NCI-H1436 (cell line): ENCODE measurements at regions not wholly inside any gene's neighbourhood (a gene's known extent, or its start where the extent isn't known, plus 50 kb on each side); places are given as distances from the start of the nearest gene placed in this dataset.
"Not testable (repeated sequence)": the region's sequence is repeated elsewhere in the genome, so short reads cannot be mapped to it uniquely, and the experiment has no call there.

Experiments used
- DNase-seq: peaks from one replicate; lab custom pipeline; 2025; lab: John Stamatoyannopoulos, UW

DNA sequence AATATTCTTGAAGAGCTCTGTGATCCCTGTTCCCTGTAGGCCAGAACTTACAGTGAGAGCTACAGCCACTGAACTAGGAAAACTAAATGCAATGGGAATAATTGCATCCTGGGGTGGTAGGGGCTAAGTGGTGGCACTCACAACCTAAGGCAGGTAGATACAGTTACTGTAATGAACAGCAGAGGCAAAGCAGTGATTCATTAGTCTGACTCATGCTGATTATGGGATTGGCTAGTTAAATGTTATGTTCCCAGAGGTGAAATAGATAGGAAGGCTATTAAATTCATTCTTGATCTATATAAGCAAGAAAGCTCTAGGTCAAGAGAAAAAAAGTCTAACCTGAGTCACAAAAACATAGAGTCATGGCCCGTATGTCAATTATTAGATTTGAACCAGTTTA lies 173.1 kb upstream of the MALRD1 start:
- DNase-seq: no peak

DNA sequence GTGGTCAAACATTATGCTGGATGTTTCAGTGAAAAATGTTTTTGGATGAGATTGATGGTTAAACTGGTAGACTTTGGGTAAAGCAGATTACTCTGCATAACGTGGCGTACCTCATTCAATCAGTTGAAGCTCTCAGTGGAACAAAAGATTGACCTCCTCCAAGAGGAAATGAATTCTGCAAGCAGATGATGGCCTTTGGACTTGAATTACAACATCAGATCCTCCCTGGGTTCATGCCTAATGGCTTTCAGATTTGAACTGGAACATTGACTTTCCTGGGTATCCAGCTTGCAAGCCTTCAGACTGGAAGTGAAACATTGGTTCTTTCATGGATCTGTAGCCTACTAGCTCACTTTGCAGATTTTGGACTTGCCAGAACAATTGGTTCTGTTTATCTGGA lies 169.3 kb upstream of the MALRD1 start:
- DNase-seq: no peak

DNA sequence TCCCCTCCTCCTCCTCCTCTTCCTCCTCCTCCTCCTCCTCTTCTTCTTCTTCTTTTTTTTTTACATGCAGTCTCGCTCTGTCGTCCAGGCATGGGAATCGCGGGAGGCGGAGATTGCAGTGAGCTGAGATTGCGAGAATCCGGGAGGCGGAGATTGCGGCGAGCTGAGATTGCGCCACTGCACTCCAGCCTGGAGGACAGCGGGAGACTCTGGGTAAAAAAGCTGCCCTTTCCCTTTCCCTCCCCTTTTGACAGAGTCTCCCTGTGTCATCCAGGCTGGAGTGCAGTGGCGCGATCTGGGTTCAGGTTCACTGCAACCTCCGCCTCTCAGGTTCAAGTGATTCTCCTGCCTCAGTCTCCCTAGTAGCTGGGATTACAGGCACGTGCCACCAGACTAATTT lies 168.1 kb upstream of the MALRD1 start:
- no peak for DNase-seq

DNA sequence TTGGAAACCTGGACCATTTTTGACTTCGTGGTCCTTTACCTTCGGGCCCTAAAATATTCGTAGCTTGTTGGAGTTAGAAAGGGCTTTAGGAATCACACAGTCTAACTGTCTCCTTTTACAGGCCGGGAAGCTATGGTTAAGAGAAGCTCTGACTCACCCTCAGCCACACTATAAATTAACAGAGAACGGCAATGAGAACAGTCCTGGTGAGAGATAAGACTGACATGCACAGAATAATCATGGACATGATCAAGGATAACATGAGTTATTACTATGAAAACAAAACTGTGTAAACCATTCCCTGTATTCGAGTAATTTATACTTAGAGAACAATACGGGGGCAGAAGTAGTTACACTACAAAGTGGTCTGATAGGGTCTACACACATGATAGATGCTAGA lies 162.5 kb upstream of the MALRD1 start:
- DNase-seq: no peak

DNA sequence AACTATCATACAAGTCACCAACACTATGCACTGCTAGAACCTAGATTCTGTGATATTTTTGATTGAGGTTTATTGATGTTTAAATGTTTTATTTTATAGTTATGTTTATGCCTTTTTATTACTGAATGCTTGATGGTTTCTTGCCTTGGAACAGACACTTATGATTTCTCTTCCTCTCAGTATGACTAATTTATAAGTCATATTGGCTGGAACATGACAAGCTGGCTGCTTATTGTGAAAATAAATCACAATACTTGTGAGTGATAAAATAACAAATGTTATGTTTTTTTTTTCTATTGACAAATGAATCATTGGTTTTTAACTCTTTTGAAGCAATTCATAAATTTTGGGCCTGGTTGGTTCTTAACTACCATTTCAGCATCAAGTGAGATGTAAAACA lies 142.0 kb upstream of the MALRD1 start:
- DNase-seq: no peak

DNA sequence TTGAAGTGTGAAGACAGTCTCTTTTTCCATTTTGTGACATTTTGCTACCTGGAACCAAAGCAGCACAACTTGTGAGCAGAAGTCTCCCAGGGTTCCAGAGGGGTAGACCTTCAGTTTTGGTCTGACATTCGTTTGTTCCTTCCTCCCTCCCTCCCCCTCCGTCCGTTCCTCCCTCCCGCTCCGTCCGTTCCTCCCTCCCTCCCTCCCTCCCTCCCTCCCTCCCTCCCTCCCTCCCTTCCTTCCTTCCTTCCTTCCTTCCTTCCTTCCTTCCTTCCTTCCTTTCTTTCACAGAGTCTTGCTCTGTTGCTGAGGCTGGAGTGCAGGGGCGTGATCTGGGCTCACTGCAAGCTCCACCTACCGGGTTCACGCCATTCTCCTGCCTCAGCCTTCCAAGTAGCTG lies 131.2 kb upstream of the MALRD1 start:
- not testable (repeated sequence) for DNase-seq

DNA sequence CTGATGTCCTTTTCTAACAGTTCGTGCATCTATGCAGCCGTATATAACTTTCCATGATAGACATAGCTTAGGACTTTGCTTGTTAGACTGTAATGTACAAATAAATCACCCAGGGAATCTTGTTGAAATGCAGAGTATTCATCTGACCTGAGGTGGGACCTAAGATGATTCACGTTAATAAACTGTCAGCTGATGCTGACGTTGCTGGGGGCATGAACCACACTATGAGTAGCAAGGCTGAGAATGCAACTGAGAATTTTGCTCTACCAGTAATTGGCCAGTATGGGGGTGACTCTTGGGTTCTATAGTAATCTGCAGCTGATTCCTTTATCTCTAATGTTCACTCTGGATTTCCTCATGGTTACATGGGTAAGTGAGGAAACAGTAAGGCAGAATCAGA lies 130.1 kb upstream of the MALRD1 start:
- DNase-seq: no peak

DNA sequence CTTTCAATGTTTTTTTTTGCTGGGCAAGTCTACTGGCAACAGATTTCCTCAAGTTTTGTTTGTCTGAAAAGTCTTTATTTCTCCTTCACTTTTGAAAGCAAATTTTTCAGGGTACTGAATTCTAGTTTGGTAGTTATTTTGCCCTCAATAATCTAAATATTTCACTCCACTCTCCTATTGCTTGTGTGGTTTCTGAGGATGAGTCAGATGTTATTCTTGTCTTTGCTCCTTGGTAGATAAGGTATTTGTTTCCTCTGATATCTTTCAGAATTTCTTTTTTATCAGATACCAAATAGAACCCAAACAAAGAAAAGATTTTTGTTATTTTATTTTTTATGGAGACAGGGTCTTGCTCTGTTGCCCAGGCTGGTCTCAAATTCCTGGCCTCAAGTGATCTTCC lies 99.2 kb upstream of the MALRD1 start:
- no peak for DNase-seq

DNA sequence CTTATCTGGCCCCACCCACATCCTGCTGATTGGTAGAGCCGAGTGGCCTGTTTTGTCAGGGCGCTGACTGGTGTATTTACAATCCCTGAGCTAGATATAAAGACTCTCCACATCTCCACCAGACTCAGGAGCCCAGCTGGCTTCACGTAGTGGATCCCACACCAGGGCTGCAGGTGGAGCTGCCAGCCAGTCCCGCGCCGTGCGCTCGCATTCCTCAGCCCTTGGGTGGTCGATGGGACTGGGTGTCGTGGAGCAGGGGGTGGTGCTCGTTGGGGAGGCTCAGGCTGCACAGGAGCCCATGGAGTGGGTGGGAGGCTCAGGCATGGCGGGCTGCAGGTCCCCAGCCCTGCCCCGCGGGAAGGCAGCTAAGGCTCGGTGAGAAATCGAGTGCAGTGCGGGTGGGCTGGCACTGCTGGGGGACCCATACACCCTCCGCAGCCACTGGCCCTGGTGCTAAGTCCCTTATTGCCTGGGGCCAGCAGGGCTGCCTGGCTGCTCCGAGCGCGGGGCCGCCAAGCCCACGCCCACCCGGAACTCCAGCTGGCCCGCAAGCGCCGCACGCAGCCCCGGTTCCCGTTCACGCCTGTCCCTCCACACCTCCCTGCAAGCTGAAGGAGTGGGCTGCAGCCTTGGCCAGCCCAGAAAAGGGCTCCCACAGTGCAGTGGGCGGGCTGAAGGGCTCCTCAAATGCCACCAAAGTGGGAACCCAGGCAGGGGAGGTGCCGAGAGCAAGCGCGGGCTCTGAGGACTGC lies 97.4 kb upstream of the MALRD1 start:
- DNase-seq: not testable (repeated sequence)

DNA sequence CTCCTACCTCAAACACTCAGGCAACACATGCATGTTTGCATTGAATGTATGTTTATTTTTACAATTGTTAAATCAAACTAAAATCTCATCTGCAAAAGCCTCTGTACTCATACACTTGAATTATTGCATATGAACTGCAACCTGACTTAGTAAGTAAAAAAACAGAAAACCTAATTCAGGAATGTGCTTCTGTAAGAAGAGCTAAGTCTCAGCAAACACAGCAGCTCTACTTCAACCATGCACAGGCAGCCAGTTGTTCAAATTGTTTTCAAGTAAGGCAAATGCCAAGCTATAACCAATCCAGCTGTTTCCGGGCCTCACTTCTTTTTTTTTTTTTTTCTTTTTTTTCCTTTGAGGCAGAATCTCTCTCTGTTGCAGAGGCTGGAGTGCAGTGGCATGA lies 93.5 kb upstream of the MALRD1 start:
- no peak for DNase-seq

DNA sequence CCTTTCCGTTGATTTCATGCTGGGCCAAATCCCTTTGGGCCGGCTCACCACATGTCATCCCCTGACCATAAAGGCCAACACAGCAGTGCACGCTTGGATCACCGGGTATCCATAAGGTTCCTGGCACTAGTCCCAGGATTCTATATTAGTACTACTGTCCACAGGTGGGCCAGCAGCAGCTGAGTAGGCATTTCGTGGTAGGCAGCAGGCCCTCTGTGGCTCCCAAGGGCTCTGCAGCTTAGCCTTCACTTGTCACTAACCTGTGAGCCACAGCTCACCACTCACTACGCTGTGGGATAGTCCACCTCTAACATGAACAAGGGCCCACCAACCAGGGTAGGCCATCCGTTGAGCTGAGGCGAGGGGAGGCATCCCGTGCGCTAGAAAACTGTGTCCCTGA lies 89.2 kb upstream of the MALRD1 start:
- no peak for DNase-seq

DNA sequence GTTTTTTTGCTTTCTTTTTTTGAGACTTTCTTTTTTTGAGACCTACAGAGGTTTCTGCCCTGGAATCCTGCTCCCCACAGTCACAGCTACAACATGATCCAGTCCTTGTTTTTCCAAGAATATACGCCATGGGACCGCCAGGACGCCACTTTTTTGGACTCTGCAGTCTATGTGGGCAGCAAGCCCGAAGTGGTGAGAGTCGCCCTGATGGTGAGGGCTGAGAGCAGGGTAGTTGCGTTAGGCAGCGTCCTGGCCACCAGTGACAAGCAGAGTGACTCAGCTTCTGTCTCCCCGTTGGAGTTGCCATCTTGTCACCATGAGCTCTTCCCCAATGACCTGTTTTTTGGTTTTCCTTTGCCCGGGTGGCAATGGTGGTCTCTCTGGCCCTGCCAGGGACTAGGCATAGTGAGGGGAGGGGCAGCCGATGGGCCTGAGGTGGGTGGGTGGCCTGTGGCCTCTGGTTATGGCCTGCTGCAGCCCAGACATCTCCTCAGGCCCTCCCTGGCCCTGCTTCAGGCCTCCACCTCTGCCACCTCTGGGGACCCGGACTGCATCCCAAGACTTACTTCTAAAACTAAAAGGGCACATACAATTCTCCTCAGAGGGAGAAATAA lies 88.0 kb upstream of the MALRD1 start:
- no peak for DNase-seq

DNA sequence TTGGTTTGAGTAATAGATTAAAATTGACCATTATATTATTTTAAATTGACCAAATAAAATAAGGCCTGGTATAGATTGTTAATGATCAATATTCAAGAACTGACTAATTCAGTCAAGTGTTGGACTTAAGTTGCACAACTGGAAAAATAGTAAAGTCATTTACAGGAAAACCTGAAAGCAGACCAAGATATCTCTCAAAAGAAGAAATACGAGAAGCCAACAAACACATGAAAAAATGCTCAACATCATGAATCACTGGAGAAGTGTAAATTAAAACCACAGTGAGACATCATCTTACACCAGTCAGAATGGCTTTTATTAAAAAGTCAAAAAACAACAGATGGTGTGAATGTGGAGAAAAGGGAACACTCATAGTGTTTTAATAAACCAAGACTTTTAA lies 80.4 kb upstream of the MALRD1 start:
- no peak for DNase-seq

DNA sequence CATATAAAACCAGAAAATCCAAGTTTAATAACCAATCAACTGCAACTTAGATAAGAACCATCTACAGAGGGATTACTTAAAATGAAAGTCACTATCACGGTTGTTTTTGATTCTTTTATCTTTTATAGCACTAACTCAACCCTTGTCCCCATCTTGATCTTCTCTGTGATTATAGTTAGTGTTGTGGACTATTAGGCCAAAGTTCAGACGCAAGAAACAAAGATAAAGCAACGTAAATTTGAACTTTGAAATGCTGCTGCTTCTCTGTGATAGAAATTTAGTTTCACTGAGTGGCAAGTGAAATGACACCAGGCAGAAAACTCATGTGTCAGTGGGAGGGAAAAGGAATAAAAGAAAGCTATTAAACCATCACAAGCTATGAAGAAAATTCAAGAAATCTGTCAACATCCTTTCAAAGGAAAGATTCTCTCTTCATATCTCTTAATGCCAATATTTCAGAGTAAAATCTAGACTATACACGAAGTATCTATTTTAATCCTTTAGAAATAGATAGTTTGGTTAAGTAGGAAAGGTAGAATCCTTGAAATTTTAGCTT lies 71.8 kb upstream of the MALRD1 start:
- DNase-seq: no peak

DNA sequence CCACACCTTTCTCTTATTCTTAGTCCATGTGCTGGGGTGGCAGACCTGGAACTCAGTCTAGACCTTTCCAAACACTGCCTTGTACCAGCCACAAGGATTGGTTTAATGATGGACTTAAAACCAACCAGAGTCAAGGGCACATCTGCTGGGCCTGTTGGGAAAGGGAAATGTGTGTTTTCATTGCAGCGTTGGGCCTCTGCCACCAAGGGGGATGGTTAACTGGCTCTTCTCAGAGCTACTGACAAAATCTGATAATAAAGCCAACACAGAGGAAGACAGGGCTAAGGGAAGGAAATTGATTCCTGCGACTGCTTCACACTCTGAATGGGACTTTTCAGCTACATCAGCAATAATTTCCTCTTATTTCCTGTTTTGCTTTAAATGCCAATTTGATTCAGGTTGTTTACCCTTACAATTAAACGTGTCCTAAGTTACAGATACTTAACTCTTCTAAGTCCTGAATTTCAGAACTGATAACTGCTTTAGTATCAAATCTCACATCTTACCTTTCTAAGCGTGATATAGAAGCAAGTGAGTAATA lies 68.4 kb upstream of the MALRD1 start:
- no peak for DNase-seq

DNA sequence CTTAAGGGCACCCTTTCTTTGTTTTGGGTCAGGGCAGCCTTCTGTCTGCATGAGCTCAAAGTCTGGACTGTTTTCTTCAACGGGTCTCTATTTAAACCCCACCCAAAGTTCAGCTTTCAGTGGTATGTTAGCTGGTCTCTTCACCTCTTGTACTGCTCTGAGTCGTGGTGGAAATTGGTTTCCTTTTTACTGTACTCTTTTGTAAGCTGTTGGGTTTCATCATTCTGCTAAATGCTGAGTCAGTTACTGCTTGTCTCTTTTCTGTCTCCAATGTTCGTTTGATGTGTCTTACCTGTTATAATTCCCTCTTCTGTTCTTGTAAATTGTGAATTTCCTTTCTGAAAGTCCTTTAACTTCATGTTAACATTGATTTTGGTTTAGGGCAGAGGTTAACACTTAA lies 64.1 kb upstream of the MALRD1 start:
- no peak for DNase-seq

DNA sequence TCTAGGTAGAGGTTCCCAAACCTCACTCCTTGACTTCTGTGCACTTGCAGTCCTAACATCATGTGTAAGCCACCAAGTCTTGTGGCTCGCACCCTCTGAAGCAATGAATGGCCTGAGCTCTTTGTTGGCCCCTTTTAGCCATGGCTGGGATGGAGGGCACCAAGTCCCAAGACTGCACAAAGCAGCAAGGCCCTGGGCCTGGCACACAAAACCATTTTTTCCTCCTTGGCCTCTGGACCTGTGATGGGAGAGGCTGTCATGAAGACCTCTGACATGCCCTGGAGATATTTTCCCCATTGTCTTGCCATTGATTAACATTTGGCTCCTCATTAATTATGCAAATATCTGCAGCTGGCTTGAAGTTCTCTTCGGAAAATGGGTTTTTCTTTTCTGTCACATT lies 60.3 kb upstream of the MALRD1 start:
- DNase-seq: no peak
